GM21390 (cell line): ENCODE measurements at regions not wholly inside any gene's neighbourhood (a gene's known extent, or its start where the extent isn't known, plus 50 kb on each side); places are given as distances from the start of the nearest gene placed in this dataset.

Experiments used
- ATAC-seq: cut with Tn5 transposase; IDR thresholded peaks from one replicate; pipeline ENCODE4 v1.9.1; 2021; ENCODE audit not compliant: unreplicated experiment

- ATAC-seq, result no peak
Measured at GRCh38 chr16:9296271-9296590, 204.8 kb downstream of the HAPSTR1 start.

- no peak for ATAC-seq
Measured at GRCh38 chr16:9297437-9298113, 206.1 kb downstream of the HAPSTR1 start.

DNA sequence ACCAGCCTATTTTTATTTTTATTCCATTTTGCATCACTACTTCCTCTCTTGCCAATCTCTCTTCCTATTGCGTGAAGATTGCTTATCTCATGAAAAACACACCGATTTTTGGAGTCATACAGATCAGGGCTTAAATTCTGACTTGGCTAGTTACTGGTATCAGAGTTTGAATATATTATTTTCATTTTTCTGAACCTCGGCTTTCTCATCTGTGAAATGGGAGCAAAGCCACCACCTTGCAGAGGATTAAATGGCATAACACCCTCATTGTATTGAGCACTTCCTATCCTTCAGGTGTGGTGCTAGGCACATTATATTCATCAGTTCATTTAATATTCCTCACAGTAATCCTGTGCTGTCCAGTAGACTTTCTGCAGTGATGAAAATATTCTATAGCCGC, 208.8 kb downstream of the HAPSTR1 start:
- no peak for ATAC-seq

GRCh38 chr16:9302072-9302471, 210.6 kb downstream of the HAPSTR1 start:
- ATAC-seq, result no peak

- ATAC-seq, result no peak
Measured at GRCh38 chr16:9306753-9307152, 215.3 kb downstream of the HAPSTR1 start.

GRCh38 chr16:9307446-9307845, 216.0 kb downstream of the HAPSTR1 start:
- ATAC-seq, result no peak

DNA sequence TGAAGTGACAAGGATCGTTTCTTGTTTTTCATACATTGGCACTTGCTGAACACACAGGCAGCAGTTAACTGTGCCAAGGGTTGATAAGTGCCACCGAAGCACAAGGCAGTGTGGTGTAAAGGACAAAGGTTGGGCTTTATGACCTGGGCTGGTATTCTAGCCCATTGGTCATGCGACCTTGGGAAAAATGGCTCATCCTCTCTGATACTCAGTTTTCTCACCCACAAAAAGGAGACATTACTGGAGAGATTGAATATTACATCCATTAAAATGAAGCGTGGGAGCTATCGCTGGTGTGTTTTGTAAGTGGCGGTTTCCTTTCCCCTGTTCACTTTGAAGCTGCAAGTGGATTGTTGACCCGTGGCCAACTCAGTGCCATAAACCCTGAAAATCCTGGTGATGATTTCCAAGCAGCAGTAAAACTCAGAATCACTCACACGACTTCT, 216.9 kb downstream of the HAPSTR1 start:
- no peak for ATAC-seq

GRCh38 chr16:9308850-9309249, 217.4 kb downstream of the HAPSTR1 start:
- ATAC-seq, result no peak

DNA sequence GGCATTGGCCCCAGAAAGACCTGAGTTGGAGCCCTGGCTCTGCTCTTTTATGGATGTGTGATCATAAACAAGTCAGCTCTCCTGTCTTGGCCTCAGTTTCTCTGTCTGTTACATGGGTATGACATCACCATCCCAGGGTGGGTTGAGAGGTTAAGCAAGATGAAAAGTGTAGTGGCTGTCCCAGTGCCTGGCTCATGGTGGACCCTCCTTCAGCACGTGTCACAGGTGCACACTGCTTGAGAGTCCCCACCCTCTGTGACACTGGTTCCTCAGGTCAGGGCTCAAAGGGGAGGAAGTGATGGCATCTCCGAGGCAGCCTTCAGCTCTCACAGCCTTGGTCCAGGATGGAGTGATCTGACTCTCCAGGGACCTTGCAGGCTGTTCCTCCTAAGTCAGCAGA, 218.4 kb downstream of the HAPSTR1 start:
- no peak for ATAC-seq

GRCh38 chr16:9311303-9311954, 220.0 kb downstream of the HAPSTR1 start:
- no peak for ATAC-seq

- ATAC-seq, result no peak
Measured at GRCh38 chr16:9316008-9316407, 224.6 kb downstream of the HAPSTR1 start.

GRCh38 chr16:9316615-9317014, 225.2 kb downstream of the HAPSTR1 start:
- no peak for ATAC-seq

- no peak for ATAC-seq
Measured at GRCh38 chr16:9318764-9319163, 227.3 kb downstream of the HAPSTR1 start.

GRCh38 chr16:9322769-9323168, 231.3 kb downstream of the HAPSTR1 start:
- no peak for ATAC-seq

DNA sequence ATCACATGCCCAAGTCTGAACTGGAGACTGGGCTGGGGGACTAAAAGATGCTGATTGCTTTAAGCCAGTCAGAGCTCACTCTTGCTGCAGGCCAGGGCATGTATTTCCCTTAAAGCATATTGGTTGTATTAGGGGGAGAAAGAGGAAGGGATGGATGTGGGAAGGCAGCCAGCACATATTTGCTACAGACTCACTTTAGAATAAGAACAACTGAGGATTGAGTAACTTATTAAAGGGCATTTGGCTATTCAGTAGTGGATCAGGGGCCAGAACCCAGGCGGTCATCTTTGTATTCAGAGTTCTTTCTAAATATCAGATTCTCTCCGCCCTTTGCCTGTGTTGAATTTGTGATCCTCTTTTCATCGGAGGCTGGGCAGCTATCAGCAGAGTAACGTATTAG, 231.7 kb downstream of the HAPSTR1 start:
- no peak for ATAC-seq

DNA sequence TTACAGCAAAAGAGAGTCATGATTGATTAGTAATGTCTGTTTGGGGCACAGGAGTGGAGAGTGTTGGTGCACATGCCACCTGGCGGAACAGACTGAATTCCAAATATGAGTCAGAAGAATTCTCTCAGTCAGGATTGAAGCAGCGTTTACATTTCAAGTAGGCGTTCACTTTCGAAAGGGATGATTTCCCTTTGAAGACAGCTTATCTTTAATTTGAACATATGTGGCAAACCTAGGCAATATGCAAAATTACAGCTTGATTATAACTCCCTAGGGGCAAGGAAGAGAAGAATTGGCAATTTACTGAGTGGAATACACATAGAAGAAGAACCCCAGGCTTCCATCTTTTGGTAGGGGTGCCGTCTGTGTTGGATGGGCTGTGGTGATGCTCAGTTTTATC, 235.8 kb downstream of the HAPSTR1 start:
- no peak for ATAC-seq

DNA sequence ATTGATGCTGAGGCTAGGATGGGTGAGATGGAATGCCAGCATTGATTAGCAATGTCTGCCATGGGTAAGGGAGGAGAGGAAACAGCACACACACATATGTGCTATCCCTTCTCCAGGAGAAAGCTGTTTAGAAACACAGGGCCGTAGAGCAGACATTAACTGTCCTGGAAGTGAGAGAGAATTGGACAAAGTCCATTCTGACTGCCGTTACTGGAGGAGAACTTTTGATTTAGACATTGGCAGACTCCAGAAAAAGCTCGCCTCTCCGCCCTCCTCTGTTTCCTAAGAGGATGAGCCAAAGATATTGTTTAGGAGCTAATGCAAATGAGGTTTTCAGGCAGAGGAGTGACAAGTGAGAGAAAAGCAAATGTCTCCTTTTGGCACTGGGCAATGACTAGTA, 237.0 kb downstream of the HAPSTR1 start:
- no peak for ATAC-seq

DNA sequence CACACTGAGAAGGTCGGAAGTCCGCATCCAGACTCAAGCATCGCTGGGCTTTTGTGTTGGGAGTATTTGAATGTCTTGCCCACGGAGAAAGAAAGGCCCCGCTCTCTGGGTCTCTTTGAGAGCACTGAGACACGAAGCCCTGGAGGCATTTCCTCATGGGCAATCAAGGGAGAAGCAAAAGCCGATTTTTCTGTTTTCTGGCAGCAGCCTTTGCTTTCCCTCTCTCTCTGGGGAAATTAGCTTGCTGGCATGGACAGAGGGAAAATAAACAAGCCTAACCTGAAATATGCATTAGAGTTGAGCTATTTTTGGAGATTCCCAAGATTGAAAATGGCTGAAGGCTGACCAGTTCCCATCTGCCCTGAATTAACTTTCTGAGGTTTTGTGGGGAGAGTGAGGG, 238.7 kb downstream of the HAPSTR1 start:
- no peak for ATAC-seq

DNA sequence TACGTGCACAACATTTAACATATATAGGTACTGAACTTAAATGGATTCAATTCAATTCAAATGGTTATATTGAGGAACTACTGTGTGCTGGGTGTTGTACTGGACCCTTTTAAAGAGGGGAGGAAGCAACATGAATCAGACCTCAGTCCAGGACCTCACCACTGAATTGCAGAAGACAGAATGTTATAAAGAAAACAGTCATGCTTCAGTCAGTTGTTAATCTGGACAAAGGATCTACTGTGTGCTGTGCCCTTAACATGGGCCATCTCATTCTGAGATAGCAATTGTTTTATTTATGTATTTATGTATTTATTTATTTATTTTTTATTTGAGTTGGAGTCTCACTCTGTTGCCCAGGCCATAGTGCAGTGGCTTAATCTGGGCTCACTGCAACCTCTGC, 240.1 kb downstream of the HAPSTR1 start:
- ATAC-seq, result no peak

DNA sequence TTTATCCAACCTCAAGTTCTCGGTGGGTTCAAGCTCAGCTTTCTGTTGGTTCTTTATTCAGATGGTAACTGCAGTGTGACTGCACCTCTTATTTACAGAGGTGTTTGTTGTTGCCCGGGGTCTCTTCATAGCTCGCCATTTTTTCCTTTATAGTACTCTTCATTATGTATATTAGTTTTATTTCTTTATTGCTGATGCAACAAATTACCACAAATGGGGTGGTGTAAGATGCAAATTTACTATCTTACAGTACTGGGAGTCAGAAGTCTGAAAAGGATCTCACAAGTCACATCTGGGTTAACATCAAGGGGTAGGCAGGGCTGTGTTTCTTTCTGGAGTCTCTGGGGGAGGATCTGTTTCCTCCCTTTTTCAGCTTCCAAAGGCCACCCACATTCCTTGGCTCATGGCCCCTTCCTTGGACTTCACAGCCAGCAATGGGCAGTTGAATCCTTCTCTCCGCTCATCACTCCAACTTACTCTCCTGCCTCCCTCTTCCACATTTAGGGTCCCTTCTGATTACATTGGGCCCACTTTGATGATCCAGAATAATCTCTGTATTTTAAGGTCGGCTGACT, 241.2 kb downstream of the HAPSTR1 start:
- no peak for ATAC-seq

DNA sequence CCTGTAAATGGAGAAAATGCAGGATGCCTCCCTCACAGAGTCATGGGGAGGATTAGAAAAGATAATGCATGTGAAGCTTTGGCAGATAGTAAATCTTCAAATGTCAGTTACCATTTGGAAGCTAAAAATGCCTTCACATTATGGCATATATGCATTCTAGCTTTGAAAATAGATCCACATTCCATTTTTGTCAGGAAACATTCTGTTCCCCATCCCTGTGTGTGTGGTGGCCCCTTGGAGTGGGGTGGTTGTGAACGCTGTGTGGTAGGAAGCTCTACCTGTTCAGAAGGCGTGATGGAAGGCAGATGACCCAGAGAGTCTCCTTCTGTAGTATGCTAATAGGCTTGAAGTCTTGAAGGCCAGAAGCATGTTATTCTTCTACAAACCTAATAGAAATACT, 242.0 kb downstream of the HAPSTR1 start:
- ATAC-seq, result no peak

DNA sequence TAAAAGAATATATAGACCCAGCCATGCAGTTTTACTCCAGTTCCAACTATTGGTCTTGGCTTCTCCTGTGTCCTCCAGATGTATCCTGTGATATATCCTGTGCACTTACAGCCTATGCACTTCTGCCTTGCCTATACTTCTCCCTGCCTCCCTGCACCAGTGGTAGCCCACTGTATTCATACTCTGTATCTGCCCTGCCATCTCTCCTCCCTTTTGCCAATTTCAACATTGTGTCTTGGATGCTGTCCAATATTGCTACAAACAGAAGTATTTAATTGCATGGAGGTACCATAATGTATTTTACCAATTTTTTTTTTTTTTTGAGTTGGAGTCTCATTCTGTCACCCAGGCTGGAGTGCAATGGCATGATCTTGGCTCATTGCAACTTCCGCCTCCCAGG, 242.7 kb downstream of the HAPSTR1 start:
- ATAC-seq, result no peak
